ENCODE measurements at regions not wholly inside any gene's neighbourhood (a gene's known extent, or its start where the extent isn't known, plus 50 kb on each side); places are given as distances from the start of the nearest gene placed in this dataset.

GRCh38 chr10:113259576-113260226 lies 293.2 kb upstream of the HABP2 start:
- DNase-seq: no peak

- peak; percentile 68 for DNase-seq
Observed at GRCh38 chr10:113261161-113261560, 291.7 kb upstream of the HABP2 start.

GRCh38 chr10:113261611-113262091 lies 291.2 kb upstream of the HABP2 start:
- DNase-seq: peak; percentile 65

- no peak for DNase-seq
Observed at GRCh38 chr10:113263056-113263455, 289.8 kb upstream of the HABP2 start.

- no peak for DNase-seq
Observed at GRCh38 chr10:113264333-113265131, 288.3 kb upstream of the HABP2 start.

GRCh38 chr10:113266147-113266546 lies 286.7 kb upstream of the HABP2 start:
- no peak for DNase-seq

- DNase-seq: no peak
Observed at GRCh38 chr10:113267619-113268562, 285.0 kb upstream of the HABP2 start.

GRCh38 chr10:113269333-113269732 lies 283.5 kb upstream of the HABP2 start:
- DNase-seq: no peak

GRCh38 chr10:113272511-113272910 lies 280.3 kb upstream of the HABP2 start:
- DNase-seq: no peak

GRCh38 chr10:113273181-113274163 lies 279.4 kb upstream of the HABP2 start:
- peak; percentile 54 for DNase-seq

GRCh38 chr10:113274176-113274829 lies 278.6 kb upstream of the HABP2 start:
- DNase-seq: no peak

GRCh38 chr10:113278221-113278620 lies 274.6 kb upstream of the HABP2 start:
- no peak for DNase-seq

- DNase-seq: no peak
Observed at GRCh38 chr10:113278664-113279063, 274.2 kb upstream of the HABP2 start.

GRCh38 chr10:113279262-113279661 lies 273.6 kb upstream of the HABP2 start:
- DNase-seq: no peak

GRCh38 chr10:113282564-113282963 lies 270.3 kb upstream of the HABP2 start:
- DNase-seq: no peak

GRCh38 chr10:113283189-113283588 lies 269.7 kb upstream of the HABP2 start:
- no peak for DNase-seq

- DNase-seq: no peak
Observed at GRCh38 chr10:113284635-113285034, 268.2 kb upstream of the HABP2 start.

- DNase-seq: no peak
Observed at GRCh38 chr10:113285305-113285704, 267.5 kb upstream of the HABP2 start.

- no peak for DNase-seq
Observed at GRCh38 chr10:113287592-113287991, 265.3 kb upstream of the HABP2 start.

- DNase-seq: no peak
Observed at GRCh38 chr10:113290137-113290536, 262.7 kb upstream of the HABP2 start.

Measured in renal pelvis (tissue), 1 donor.